Upper lobe of left lung (tissue), 4 donors: ENCODE measurements at regions not wholly inside any gene's neighbourhood (a gene's known extent, or its start where the extent isn't known, plus 50 kb on each side); places are given as distances from the start of the nearest gene placed in this dataset.
"Not testable (repeated sequence)": the region's sequence is repeated elsewhere in the genome, so short reads cannot be mapped to it uniquely, and the experiment has no call there.

Source experiments
- EP300 ChIP-seq, 4 donors: sonication (generic); formaldehyde crosslinking; IDR thresholded peaks; one replicate each; pipeline ENCODE4 v1.5.1; 2017; ENCODE audit warnings: antibody characterized with exemption in 4 of 4, control low read depth in 2 of 4
- POLR2A ChIP-seq, 4 donors: fragments of 450-650 bp; IDR thresholded peaks; one replicate each; pipeline ENCODE4 v1.5.1; 2016 to 2017; ENCODE audit warnings: antibody characterized with exemption in 4 of 4, mild to moderate bottlenecking in 2 of 4
- POLR2AphosphoS5 ChIP-seq, 2 donors: sonication (generic); formaldehyde crosslinking; IDR thresholded peaks; one replicate each; pipeline ENCODE4 v1.5.1; 2017; ENCODE audit warnings: antibody characterized with exemption in 2 of 2
- TF ChIP-seq, protein P1 (sequence below), 6 experiments: fragments of 450-650 bp in 4 of 6; fragments of 200-600 bp in 2 of 6; sonication (generic) in 2 of 6; IDR thresholded peaks; one replicate each; pipeline ENCODE4 v1.5.1; 2016 to 2019; ENCODE audit warnings: antibody characterized with exemption in 6 of 6

DNA sequence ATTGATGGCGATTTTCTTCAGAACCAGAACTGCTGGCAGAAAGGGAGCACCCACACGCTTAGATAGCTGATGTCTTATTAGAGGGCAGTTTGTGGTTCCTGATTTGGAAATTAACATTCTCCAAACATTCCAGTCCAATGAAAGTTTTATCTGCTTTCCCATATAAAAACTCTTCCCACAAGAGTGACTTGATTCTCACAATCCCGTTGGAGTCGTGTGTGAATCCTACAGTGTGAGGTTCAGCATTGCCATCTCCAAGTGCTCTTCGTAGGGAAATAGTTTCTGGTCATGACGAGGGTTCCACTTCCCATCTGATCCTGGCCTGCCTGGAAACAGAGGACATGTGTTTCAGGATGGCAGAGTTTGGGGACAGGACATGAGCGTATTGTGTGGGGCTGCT is 105.4 kb upstream of the CCZ1B start:
- TF ChIP-seq POLR2AphosphoS5, POLR2A, EP300 (IDR thresholded peaks at IDR 0.05): not testable (repeated sequence)
- TF ChIP-seq, protein P1, sequence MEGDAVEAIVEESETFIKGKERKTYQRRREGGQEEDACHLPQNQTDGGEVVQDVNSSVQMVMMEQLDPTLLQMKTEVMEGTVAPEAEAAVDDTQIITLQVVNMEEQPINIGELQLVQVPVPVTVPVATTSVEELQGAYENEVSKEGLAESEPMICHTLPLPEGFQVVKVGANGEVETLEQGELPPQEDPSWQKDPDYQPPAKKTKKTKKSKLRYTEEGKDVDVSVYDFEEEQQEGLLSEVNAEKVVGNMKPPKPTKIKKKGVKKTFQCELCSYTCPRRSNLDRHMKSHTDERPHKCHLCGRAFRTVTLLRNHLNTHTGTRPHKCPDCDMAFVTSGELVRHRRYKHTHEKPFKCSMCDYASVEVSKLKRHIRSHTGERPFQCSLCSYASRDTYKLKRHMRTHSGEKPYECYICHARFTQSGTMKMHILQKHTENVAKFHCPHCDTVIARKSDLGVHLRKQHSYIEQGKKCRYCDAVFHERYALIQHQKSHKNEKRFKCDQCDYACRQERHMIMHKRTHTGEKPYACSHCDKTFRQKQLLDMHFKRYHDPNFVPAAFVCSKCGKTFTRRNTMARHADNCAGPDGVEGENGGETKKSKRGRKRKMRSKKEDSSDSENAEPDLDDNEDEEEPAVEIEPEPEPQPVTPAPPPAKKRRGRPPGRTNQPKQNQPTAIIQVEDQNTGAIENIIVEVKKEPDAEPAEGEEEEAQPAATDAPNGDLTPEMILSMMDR (IDR thresholded peaks at IDR 0.05), result not testable (repeated sequence)
